Naive B cell (primary cell): ENCODE measurements at regions not wholly inside any gene's neighbourhood (a gene's known extent, or its start where the extent isn't known, plus 50 kb on each side); places are given as distances from the start of the nearest gene placed in this dataset.
"Not testable (repeated sequence)": the region's sequence is repeated elsewhere in the genome, so short reads cannot be mapped to it uniquely, and the experiment has no call there.

Experiments
- ATAC-seq, 2 donors: fragments of 150-1000 bp; cut with Tn5 transposase; 2 replicates each; pipeline ENCODE4 v1.10.0; 2021; ENCODE audit warnings: low read depth in 2 of 2, mild to moderate bottlenecking in 2 of 2, moderate library complexity in 2 of 2
- DNase-seq: peaks from one replicate; pipeline ENCODE4 v3.0.0; 2022
- H3K27ac Mint-ChIP-seq, 6 donors: one replicate each; pipeline ENCODE4 v1.8.0; 2020 to 2022; ENCODE audit warnings: mild to moderate bottlenecking in 6 of 6, mixed read lengths in 6 of 6, moderate library complexity in 5 of 6, inconsistent platforms in 2 of 6
- H3K27me3 Mint-ChIP-seq, 3 donors: one replicate each; pipeline ENCODE4 v1.8.0; 2021 to 2022; ENCODE audit warnings: mixed read lengths in 3 of 3, mild to moderate bottlenecking in 1 of 3
- H3K36me3 Mint-ChIP-seq, 2 donors: one replicate each; pipeline ENCODE4 v1.8.0; 2020 to 2022; ENCODE audit warnings: mixed read lengths in 2 of 2, inconsistent platforms in 1 of 2, mild to moderate bottlenecking in 1 of 2
- H3K4me1 Mint-ChIP-seq, 3 donors: one replicate each; pipeline ENCODE4 v1.8.0; 2020 to 2022; ENCODE audit warnings: mixed read lengths in 3 of 3, inconsistent platforms in 1 of 3, mild to moderate bottlenecking in 1 of 3, moderate library complexity in 1 of 3
- H3K4me3 Mint-ChIP-seq, 8 donors: one replicate each; pipeline ENCODE4 v1.8.0; 2020 to 2022; ENCODE audit warnings: mild to moderate bottlenecking in 8 of 8, mixed read lengths in 8 of 8, moderate library complexity in 8 of 8, inconsistent platforms in 2 of 8
- H3K9me3 Mint-ChIP-seq, 7 donors: one replicate each; pipeline ENCODE4 v1.8.0; 2020 to 2022; ENCODE audit warnings: mixed read lengths in 7 of 7, mild to moderate bottlenecking in 5 of 7, inconsistent platforms in 2 of 7, moderate library complexity in 1 of 7

- ATAC-seq (no peak), DNase-seq (no peak)
- H3K36me3 Mint-ChIP-seq, result no peaks in the 10 kb centered on the region
- no peak overlapping the region for H3K27ac Mint-ChIP-seq
- no peak overlapping the region for H3K4me3 Mint-ChIP-seq
- H3K9me3 Mint-ChIP-seq, result no peaks in the 10 kb centered on the region
- H3K27me3 Mint-ChIP-seq, result peaks cover 34 to 77% (median 73%) of the 10 kb centered on the region in 3 donors
- H3K4me1 Mint-ChIP-seq, result no peaks in the 10 kb centered on the region
Measured at GRCh38 chr3:127068871-127069270, 86.0 kb downstream of the PLXNA1 start.

- H3K36me3 Mint-ChIP-seq, result no peaks in the 10 kb centered on the region
- ATAC-seq (no peak), DNase-seq (no peak)
- no peak overlapping the region for H3K27ac Mint-ChIP-seq
- H3K27me3 Mint-ChIP-seq, result peaks cover 33 to 66% (median 63%) of the 10 kb centered on the region in 3 donors
- no peak overlapping the region for H3K4me3 Mint-ChIP-seq
- peaks cover 0 to 9% (median 4%) of the 10 kb centered on the region in 3 donors for H3K4me1 Mint-ChIP-seq
- peaks cover 0 to under 1% (median 0%) of the 10 kb centered on the region in 7 donors for H3K9me3 Mint-ChIP-seq
Measured at GRCh38 chr3:127069814-127070440, 87.0 kb downstream of the PLXNA1 start.

DNA sequence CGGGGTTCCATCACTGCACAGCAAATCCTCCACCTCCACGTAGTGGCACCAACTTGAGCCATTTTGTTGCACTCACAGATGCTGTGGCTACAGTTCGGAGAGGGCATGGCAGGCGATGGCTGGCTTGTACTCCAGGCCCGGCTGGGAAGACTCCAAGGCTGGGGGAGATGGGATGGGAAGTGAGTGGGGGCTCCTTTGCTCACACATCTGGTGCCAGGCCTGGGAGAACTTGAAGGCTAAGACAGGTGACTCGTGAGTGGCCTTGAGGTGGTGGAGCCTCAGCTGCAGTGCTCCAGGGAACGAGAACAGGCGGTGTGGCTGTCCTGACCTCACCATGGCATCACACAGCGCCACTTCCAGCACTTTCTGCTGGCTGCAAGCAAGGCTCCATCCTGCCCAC is 87.9 kb downstream of the PLXNA1 start:
- peaks cover 0 to 14% (median 8%) of the 10 kb centered on the region in 3 donors for H3K4me1 Mint-ChIP-seq
- DNase-seq, result no peak

DNA sequence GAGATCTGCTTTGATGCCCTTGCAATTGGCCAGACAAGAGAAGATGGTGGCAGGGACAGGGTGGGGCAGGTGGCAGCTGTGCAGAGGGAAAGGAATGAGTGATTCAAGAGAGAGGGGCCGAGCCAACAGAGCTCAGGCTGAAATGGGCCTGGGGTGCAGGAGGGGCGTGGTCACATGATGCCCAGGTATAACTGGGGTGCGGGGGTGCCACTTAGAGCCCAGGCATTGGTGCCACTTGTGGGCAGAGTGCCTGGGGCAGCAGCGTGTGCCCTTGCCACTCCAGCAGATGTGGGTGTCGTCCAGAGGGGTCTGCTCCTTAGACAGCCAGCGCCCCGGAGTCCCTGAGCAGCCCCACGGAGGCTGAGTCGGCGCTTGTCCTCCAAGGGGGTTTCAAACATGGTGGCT is 88.7 kb downstream of the PLXNA1 start:
- no peak overlapping the region for H3K27ac Mint-ChIP-seq
- no peaks in the 10 kb centered on the region for H3K36me3 Mint-ChIP-seq
- H3K4me3 Mint-ChIP-seq, result no peak overlapping the region
- peaks cover 0 to 9% (median 0%) of the 10 kb centered on the region in 7 donors for H3K9me3 Mint-ChIP-seq
- H3K4me1 Mint-ChIP-seq, result peaks cover 0 to 14% (median 8%) of the 10 kb centered on the region in 3 donors
- peaks cover 18 to 51% (median 47%) of the 10 kb centered on the region in 3 donors for H3K27me3 Mint-ChIP-seq
- ATAC-seq (no peak), DNase-seq (no peak)

More for the DNA sequence above, 87.9 kb downstream of the PLXNA1 start:
- H3K9me3 Mint-ChIP-seq, result peaks cover 0 to 9% (median 0%) of the 10 kb centered on the region in 7 donors
- no peak overlapping the region for H3K4me3 Mint-ChIP-seq
- ATAC-seq, result no peak
- peaks cover 26 to 58% (median 54%) of the 10 kb centered on the region in 3 donors for H3K27me3 Mint-ChIP-seq
- H3K27ac Mint-ChIP-seq, result no peak overlapping the region
- H3K36me3 Mint-ChIP-seq, result no peaks in the 10 kb centered on the region

- DNase-seq, result no peak
- ATAC-seq, result no peak
- Mint-ChIP-seq H3K27me3 (peaks cover 11 to 50% (median 40%) of the 10 kb centered on the region in 3 donors), H3K4me1 (peaks cover 0 to 14% (median 8%) of the 10 kb centered on the region in 3 donors), H3K9me3 (peaks cover 0 to 9% (median 0%) of the 10 kb centered on the region in 7 donors), H3K27ac (no peak overlapping the region), H3K36me3 (no peaks in the 10 kb centered on the region), H3K4me3 (no peak overlapping the region)
Measured at GRCh38 chr3:127072221-127072771, 89.4 kb downstream of the PLXNA1 start.

- ATAC-seq (no peak), DNase-seq (no peak)
- H3K4me3 Mint-ChIP-seq, result no peak overlapping the region
- H3K27me3 Mint-ChIP-seq, result peaks cover 11 to 48% (median 31%) of the 10 kb centered on the region in 3 donors
- peaks cover 0 to 9% (median 0%) of the 10 kb centered on the region in 7 donors for H3K9me3 Mint-ChIP-seq
- H3K27ac Mint-ChIP-seq, result peak overlapping the region in 1 of 6 donors; percentile 26
- no peaks in the 10 kb centered on the region for H3K36me3 Mint-ChIP-seq
- H3K4me1 Mint-ChIP-seq, result peaks cover 0 to 14% (median 8%) of the 10 kb centered on the region in 3 donors
Measured at GRCh38 chr3:127072971-127073783, 90.3 kb downstream of the PLXNA1 start.

GRCh38 chr3:127073941-127074820 is 91.3 kb downstream of the PLXNA1 start:
- peaks cover 0 to 9% (median 0%) of the 10 kb centered on the region in 7 donors for H3K9me3 Mint-ChIP-seq
- H3K27me3 Mint-ChIP-seq, result peaks cover 9 to 41% (median 24%) of the 10 kb centered on the region in 3 donors
- H3K36me3 Mint-ChIP-seq, result no peaks in the 10 kb centered on the region
- no peak for DNase-seq
- H3K27ac Mint-ChIP-seq, result peak overlapping the region in 1 of 6 donors; percentile 9
- peaks cover 0 to 14% (median 8%) of the 10 kb centered on the region in 3 donors for H3K4me1 Mint-ChIP-seq
- ATAC-seq, result no peak
- H3K4me3 Mint-ChIP-seq, result peak overlapping the region in 1 of 8 donors; percentile 35

DNA sequence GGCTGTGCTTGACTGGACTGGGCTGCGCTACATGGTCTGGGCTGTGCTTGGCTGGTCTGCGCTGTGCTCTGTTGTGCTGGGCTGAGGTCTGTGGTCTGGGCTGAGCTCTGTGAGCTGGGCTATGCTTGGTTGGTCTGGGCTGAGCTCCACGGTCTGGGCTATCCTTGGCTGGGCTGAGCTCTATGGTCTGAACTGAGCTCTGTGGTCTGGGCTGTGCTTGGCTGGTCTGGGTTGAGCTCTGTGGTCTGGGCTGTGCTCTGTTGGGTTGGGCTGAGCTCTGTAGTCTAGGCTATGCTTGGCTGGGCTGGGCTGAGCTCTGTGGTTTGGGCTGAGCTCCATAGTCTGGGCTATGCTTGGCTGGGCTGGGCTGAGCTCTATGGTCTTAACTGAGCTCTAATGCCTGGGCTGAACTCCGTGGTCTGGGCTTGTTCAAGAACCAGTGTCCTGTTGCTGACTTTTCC is 92.0 kb downstream of the PLXNA1 start:
- H3K36me3 Mint-ChIP-seq, result no peaks in the 10 kb centered on the region

GRCh38 chr3:127076166-127076992 is 93.5 kb downstream of the PLXNA1 start:
- H3K27ac Mint-ChIP-seq, DNase-seq, H3K9me3 Mint-ChIP-seq, ATAC-seq, H3K4me3 Mint-ChIP-seq, H3K36me3 Mint-ChIP-seq: not testable (repeated sequence)
- peaks cover 0 to 39% (median 25%) of the 10 kb centered on the region in 3 donors for H3K27me3 Mint-ChIP-seq
- H3K4me1 Mint-ChIP-seq, result peaks cover 0 to 14% (median 8%) of the 10 kb centered on the region in 3 donors

More for the DNA sequence above, 92.0 kb downstream of the PLXNA1 start:
- Mint-ChIP-seq H3K27me3 (peaks cover 5 to 35% (median 19%) of the 10 kb centered on the region in 3 donors), H3K9me3 (peaks cover 0 to 9% (median 0%) of the 10 kb centered on the region in 7 donors), H3K27ac (peak overlapping the region in 1 of 6 donors; percentile 82), H3K4me3 (peak overlapping the region in 1 of 8 donors; percentile 23), H3K4me1 (peaks cover 0 to 14% (median 8%) of the 10 kb centered on the region in 3 donors)
- DNase-seq, result no peak
- peak; percentile 52 to 85 for ATAC-seq

DNA sequence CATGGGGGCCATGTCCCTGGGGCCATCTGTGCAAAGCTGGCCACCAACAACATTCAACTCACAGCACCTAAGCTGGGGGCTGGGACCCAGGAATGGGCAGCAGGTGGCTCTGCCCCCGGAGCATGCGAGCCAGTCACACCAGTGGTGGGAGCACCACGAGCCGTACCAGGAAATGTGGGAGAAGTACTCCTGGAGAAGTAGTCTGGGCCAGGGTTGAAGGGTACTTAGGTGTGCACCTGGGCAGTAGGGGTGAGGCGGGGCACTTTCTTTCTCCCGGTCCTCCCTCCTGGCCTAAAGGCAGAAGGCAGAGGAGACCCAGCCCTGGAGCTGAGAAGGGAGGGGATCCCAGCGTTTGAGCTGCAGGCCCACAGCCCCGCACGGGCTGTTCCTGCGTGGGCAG is 94.2 kb downstream of the PLXNA1 start:
- peaks cover 0 to 39% (median 27%) of the 10 kb centered on the region in 3 donors for H3K27me3 Mint-ChIP-seq
- H3K4me3 Mint-ChIP-seq, result no peak overlapping the region
- peaks cover 0 to 14% (median 8%) of the 10 kb centered on the region in 3 donors for H3K4me1 Mint-ChIP-seq
- DNase-seq (no peak), ATAC-seq (no peak)
- peak overlapping the region in 1 of 6 donors; percentile 6 for H3K27ac Mint-ChIP-seq
- peaks cover 0 to 9% (median 0%) of the 10 kb centered on the region in 7 donors for H3K9me3 Mint-ChIP-seq
- no peaks in the 10 kb centered on the region for H3K36me3 Mint-ChIP-seq

- H3K4me1 Mint-ChIP-seq, result peaks cover 0 to 14% (median 8%) of the 10 kb centered on the region in 3 donors
- H3K27me3 Mint-ChIP-seq, result peaks cover 0 to 34% (median 25%) of the 10 kb centered on the region in 3 donors
- no peak overlapping the region for H3K27ac Mint-ChIP-seq
- H3K9me3 Mint-ChIP-seq, result peaks cover 0 to 9% (median 0%) of the 10 kb centered on the region in 7 donors
- no peak for DNase-seq
- no peak for ATAC-seq
- H3K4me3 Mint-ChIP-seq, result no peak overlapping the region
- no peaks in the 10 kb centered on the region for H3K36me3 Mint-ChIP-seq
Measured at GRCh38 chr3:127077505-127078064, 94.7 kb downstream of the PLXNA1 start.
